Fibroblast of pulmonary artery (primary cell): ENCODE measurements at regions not wholly inside any gene's neighbourhood (a gene's known extent, or its start where the extent isn't known, plus 50 kb on each side); places are given as distances from the start of the nearest gene placed in this dataset.

ENCODE experiments used
- DNase-seq: peaks from one replicate; pipeline ENCODE4 v3.0.0-alpha.2; 2010; ENCODE audit warnings: low read depth
- H3K4me3 ChIP-seq: replicated peaks from 2 replicates; pipeline ENCODE4 v1.5.1; 2011; ENCODE audit warnings: low read depth, mild to moderate bottlenecking, control low read depth, low read length, moderate library complexity
- TF ChIP-seq, protein P1 (sequence below): IDR thresholded peaks from 2 replicates; pipeline ENCODE4 v1.5.1; 2011; ENCODE audit warnings: mild to moderate bottlenecking, control low read depth, low read length, inconsistent platforms; ENCODE audit errors: missing control alignments

DNA sequence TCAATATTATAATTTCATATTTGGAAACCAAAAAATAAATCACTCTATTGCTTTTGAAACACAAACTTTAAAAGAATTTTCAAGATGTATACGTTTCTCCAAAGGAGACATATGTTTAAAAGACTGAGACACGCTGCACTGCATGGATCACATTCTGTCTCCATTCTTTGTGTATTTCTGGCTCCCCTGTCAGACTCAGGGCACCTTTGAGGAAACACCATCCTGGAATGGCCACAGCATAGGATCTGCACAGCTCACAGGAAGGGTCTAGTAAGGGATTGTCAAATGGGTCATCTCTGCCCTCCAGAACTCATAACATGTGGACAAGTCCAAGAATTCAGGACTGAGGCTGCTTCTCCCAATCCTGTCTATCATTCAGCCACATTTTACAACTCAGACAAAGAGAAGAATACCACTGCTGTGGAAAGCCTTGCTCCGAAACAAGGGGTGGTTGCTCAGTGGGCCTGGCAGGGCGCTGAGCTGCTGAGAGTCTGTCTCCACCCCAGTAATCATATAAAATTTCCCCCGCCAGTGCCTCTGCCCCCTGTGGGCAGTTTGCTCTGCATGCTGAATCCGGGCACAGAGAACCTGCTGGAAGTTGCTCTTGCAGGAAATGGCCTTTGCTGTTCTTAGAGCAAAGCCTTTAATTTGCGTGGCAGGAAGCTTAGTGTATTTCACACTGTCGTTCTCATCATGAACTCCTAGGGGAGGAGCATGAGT, 85.3 kb upstream of the KLHL29 start:
- TF ChIP-seq, protein P1, sequence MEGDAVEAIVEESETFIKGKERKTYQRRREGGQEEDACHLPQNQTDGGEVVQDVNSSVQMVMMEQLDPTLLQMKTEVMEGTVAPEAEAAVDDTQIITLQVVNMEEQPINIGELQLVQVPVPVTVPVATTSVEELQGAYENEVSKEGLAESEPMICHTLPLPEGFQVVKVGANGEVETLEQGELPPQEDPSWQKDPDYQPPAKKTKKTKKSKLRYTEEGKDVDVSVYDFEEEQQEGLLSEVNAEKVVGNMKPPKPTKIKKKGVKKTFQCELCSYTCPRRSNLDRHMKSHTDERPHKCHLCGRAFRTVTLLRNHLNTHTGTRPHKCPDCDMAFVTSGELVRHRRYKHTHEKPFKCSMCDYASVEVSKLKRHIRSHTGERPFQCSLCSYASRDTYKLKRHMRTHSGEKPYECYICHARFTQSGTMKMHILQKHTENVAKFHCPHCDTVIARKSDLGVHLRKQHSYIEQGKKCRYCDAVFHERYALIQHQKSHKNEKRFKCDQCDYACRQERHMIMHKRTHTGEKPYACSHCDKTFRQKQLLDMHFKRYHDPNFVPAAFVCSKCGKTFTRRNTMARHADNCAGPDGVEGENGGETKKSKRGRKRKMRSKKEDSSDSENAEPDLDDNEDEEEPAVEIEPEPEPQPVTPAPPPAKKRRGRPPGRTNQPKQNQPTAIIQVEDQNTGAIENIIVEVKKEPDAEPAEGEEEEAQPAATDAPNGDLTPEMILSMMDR, result no peak
- no peak overlapping the region for H3K4me3 ChIP-seq
- no peak for DNase-seq

DNA sequence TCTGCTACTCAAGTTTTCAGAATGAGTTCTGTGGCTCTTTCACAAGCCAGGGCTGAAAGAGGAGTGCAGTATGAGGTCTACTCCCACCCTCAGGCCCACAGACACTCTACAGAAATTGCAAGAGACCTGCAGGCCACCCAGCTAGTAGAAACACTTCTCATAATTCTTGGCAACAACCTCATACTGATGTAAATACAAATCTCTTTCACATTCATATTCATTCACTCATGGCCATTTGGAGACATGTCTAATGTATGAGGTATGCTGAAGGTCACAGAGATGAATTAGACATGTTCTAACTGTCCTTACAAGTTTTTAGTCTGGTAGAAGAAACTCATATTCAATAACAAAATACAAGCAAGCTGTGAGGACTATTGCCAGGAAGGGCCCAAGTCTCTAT, 83.8 kb upstream of the KLHL29 start:
- TF ChIP-seq, protein P1, result no peak

DNA sequence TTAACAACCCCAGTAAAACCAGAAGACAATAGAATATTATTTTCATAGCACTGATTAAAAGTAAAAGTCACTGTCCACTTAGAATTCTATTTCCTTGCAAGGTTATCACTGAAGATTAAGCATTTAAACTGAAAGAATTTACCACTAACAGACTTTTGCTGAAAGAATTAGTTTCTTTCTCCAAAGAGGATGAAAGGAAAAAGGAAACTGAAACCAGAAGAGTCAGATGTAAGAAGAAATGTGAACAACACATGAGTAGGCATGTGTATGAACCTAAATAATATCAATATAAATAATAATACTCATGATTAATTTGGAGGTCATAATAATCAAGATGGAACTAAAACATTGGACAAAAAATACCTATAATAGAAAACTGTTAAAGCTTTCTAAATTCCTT, 82.4 kb upstream of the KLHL29 start:
- TF ChIP-seq, protein P1, result no peak
- no peak for DNase-seq
- H3K4me3 ChIP-seq, result no peak overlapping the region

More for the DNA sequence above, 83.8 kb upstream of the KLHL29 start:
- DNase-seq, result no peak
- no peak overlapping the region for H3K4me3 ChIP-seq

DNA sequence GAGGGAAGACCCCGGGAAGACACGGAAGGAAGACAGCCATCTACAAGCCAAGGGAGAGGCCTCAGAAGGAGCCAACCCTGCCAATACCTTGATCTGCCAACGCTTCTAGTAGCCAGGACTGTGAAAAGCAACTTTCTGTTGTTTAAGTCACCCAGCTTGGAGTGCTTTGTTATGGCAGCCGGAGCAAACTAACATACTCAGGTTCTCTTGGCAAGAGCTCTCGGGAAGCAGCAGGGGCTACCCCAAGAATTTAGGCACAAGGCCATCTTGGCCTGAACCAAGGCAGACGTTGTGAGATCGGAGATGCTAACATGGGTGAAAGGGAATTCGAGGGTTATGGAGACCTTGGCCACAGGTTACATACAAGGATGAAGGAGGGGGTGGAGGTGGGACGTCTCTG, 78.6 kb upstream of the KLHL29 start:
- TF ChIP-seq, protein P1, result no peak
- no peak for DNase-seq
- H3K4me3 ChIP-seq, result no peak overlapping the region

DNA sequence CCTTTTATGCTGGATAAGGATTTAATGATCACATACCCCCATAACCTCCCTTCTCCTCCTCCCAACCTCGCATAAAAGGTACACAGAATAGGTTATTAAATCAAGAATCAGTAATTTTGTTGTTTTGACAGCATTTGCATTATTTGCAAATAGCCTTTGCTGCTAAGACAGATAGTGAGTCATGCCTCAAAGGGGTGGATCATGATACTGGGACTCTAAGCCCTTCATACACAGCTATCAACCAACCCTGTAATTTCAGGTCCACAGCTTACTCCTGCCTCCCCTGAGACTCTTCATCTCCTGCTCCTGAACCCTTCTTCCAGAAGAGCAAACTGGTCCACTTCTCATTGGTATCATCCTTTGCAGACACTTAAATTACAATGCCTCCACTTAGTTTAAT, 73.8 kb upstream of the KLHL29 start:
- TF ChIP-seq, protein P1, result no peak
- no peak overlapping the region for H3K4me3 ChIP-seq
- DNase-seq, result no peak

DNA sequence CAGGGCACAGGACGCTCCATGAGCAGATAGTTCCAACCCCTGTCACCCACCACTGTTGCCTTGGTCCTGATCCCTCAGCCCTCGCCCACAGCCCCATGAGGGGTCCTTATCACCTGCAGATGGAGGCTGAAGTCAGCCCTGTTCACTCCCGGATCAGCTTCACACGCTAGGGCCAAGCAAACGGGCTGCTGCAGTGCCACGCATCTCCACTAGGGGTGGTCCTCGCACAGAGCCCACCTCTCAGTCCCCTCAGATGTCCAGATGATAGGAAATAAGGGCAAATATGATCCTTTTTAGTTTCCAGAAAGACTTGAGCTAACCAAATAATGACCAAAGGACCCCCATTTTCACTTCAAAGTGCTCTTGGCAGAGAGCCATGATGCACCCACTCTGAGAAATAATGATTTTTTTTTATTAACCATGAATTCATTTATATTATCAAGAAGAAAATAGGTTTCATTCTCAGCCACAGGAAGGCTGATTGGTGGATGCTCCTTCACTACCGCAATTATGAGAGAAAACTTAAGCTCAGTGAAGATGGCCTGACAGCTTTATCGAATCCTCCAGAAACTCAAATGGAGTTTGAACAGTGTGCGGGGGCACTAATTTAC, 71.9 kb upstream of the KLHL29 start:
- TF ChIP-seq, protein P1, result peak; percentile 68
- H3K4me3 ChIP-seq, result no peak overlapping the region
- DNase-seq, result no peak

DNA sequence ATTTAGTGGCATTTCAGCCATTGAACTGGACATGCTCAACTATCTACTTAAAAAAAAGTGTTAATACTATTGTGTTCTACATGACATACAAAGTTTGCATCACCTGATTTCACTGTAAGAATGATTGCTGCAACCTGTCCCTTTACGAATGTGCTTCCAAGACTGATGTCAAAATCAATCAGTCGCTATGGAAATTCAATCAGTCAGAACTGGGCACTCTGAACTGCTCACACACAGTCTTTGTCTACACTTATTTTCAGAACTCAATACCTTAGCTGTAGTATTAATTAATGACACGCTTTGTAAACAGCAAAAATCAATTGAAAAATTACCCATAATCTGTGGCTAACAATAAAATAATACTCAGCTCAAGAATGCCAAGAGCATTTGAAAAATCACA, 70.3 kb upstream of the KLHL29 start:
- TF ChIP-seq, protein P1, result no peak
- H3K4me3 ChIP-seq, result no peak overlapping the region
- DNase-seq, result no peak
